GM23248 (cell line): ENCODE measurements at regions not wholly inside any gene's neighbourhood (a gene's known extent, or its start where the extent isn't known, plus 50 kb on each side); places are given as distances from the start of the nearest gene placed in this dataset.

Experiments used
- EZH2 ChIP-seq: fragments of 200-600 bp; sonication (generic); IDR thresholded peaks from 2 replicates; pipeline ENCODE4 v1.6.1; 2018; ENCODE audit warnings: antibody characterized with exemption, mild to moderate bottlenecking; ENCODE audit not compliant: insufficient read depth, poor library complexity, severe bottlenecking
- EZH2phosphoT487 ChIP-seq: fragments of 200-600 bp; sonication (generic); IDR thresholded peaks from 2 replicates; pipeline ENCODE4 v1.6.1; 2018; ENCODE audit warnings: antibody characterized with exemption, moderate library complexity, mild to moderate bottlenecking, low read depth; ENCODE audit not compliant: insufficient read depth

DNA sequence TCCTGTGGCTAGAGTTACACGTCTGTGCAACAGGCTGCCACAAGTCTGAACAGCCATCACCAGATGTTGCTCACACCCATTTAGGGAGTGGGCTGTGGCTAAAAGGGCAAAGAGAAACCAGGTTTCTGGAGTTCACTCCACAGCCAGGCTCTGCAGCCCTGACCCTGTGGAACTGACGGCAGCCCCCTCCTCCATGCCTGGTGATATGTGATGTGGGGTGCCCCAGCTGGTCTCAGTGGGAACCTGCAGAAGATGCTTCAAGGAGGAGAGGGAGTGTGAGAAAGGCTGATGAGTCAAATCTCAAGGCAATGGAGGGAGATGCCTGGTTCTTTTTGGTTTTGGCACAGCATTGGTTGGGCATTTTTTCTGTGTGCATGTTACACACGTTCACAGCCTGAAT lies 130.6 kb downstream of the TPRA1 start:
- TF ChIP-seq EZH2 (no peak), EZH2phosphoT487 (no peak)
